ENCODE measurements at regions not wholly inside any gene's neighbourhood (a gene's known extent, or its start where the extent isn't known, plus 50 kb on each side); places are given as distances from the start of the nearest gene placed in this dataset.

DNA sequence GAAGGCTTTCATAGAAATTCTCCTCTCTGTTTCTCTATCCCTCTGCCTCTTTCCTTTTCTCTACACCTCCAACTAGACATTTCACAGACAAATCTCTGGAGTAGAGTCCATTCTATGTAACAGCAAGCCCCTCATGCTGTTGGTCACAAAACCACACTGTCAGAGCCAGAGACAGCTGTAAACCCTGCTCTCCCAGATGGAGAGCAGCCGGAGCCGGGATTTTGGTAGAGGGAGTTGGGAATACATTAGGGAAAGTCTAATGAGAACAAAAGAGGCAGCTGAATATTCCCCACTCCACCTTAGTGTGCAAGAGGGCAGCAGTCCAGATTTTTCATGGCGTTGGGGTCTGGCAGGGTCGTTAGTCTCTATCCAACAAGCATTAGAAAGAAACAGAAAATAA lies 68.3 kb upstream of the EDN1 start:
- DNase-seq (ENCODE audit: insufficient read length, low spot score) = no peak

DNA sequence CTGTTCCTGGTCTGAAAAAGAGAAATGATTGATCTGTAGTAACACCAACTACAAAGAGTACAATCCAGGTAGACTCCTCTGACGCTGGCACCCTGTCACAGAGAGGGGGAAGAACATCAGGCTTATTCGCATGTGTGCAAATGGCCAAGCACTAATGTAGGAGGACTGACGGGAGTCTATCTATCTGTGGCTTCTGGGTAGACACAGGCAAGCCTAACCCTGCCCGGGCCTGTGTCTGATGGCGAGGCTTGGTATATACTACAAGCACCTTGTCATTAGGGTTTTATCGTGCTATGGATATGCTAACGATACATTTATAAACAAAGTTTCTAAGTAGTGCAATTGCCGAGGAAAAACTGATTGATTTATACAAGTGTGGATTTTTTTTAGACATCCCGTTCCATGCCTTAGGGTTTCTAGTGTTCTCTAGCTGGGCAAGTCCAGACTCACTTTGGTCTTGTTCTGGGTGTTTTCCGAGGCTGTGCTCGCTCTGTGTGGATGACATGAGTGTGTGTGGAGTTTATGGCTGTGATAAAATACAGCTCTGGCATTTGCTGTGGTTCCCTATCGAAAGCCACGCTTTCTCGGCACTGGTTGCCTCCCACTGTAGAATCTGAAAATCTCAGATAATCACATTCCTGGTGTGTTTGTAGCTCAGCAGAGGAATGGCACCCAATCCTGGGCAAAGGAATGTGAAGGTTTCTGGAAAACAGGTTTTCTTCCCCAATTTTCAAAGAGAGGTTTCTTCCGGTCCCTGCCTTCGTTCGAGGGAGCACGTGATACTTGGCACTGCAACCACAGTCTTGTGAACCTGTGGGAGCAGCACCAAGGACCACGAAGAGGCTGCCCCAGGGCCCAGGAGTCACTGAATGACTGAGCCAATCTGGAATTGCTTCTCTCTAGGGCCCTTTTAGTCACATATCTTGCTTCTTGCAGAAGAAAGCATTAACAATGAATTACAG lies 67.5 kb upstream of the EDN1 start:
- no peak for FAIRE-seq
- DNase-seq (ENCODE audit: insufficient read length, low spot score) = no peak

More for the DNA sequence above, 68.3 kb upstream of the EDN1 start:
- FAIRE-seq = no peak

DNA sequence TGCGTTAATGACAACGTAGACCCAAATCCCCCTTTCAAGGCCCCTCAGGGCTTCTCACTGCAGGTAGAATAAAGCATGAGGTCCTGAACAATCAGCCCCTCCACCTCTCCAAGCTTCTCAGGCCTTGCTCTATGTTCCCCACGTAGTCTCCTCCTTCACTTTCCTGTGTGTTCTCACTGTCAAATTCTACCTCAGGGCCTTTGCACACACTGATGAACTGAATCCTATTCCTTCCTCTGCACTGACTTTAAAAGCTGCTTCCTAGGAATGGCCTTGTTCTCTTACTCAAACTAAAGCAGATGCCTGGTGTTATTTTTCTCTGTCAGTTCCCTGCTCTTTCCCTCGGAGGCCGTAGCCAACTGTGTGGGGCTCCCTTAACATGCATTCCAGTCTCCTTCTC lies 66.8 kb upstream of the EDN1 start:
- FAIRE-seq (no peak), DNase-seq (ENCODE audit: insufficient read length, low spot score) (no peak)

DNA sequence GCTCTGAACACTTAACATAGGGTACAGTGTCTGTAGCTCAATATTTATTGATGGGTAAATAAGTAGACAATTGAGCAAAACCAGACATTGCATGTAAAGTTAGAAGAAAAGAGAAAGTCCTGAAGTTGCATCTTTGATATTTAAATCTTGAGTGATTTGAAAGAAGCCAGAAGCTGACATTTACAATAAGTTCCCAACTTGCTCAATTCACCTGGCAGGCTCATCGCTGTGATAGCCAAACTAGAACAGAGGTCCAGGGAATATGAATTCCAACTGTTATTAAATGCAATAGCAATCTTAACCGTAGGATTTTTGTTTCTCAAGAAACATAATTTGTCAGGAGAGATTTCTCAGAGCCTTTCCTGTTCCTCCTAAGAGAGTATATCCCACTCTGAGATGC lies 65.9 kb upstream of the EDN1 start:
- no peak for DNase-seq (ENCODE audit: insufficient read length, low spot score)
- no peak for FAIRE-seq

DNA sequence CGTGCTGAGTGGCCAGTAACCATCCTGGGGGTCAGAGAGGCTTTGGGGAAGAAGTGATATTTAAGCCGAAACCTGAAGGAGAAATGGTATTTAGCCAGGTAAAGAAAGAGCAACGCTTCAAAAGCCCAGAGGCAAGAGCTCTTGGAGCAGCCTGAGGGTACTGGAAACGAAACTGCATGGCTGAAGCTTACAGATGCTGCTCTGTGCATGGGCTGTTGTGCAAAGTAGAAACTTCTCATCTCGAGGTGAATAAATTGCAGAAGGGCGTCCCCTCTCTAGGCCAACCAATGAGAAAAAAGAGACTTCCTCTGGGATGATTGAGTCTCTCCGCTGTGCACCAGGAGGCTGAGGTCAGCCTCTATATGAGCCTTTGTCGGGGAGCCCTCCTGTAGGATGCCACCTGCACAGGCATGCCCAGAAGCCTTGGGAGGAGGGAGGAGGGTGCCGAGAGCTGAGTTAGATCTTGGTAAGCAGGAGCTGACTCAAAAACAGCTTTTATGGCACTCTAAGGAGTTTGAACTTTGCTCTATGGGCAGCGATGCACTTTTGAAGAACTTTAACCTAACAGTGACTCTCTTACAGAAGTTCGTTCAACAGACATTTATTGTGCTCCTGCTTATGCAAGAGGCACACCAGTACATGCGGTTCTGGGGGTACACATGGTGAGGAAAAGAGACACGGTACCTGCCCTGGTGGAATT lies 61.6 kb upstream of the EDN1 start:
- DNase-seq (ENCODE audit: insufficient read length, low spot score) (no peak), FAIRE-seq (no peak)

DNA sequence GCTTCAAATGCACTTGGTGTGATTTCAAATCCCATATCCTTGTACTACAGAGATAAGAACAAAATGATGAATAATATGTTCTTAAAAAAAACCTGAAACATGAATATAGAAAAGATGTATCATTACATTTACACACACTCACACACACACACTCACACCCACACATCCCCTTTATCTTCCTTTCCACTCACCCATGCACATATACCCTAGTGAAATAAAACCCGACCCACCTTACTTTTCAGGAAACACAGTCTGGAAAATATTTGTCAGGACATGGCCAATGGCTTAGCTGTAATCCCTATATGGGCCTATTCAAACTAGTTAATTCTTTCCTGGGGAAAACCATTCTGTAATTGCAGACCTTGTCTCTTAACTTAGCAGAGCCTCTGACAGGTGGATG lies 60.8 kb upstream of the EDN1 start:
- DNase-seq (ENCODE audit: insufficient read length, low spot score) (no peak), FAIRE-seq (no peak)

DNA sequence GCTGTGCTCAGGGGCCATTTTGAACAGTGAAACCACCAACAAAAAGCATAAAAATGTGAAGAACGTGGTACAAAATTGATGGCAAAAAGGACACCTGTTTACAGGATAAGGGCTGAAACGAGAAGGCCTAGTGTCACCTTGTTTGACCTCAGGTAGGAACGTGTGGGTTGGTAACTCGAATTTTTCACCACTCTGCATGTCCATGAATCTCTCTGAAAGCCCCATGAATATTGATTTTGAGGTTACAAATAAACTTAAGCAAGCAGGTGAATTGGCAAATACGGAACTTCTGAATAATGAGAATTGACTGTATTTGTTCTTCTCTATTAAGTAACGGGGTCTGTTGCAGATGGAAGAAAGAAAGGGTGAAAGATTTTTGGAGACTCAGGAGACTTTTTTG lies 59.6 kb upstream of the EDN1 start:
- DNase-seq (ENCODE audit: insufficient read length, low spot score) (no peak), FAIRE-seq (no peak)

DNA sequence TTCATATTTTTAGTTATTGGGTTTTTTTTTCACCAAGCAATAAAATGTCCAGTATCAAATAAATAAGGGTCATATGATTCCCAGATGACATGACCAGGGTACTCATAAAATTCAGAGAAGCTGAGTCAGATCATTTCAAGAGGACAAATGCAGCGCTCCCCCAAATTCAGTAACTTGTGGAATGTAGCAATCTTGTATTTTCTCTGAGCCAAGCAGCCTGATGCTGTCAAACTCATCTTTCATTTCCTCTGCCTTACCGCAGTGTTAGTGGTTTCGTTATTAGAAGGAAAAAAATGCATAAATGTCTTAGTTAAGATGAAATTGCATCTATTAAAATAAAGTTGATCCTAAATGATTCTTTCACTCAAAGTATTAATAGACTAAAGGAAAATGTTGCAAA lies 57.8 kb upstream of the EDN1 start:
- peak; percentile 48 for FAIRE-seq
- peak; percentile 4 for DNase-seq (ENCODE audit: insufficient read length, low spot score)

DNA sequence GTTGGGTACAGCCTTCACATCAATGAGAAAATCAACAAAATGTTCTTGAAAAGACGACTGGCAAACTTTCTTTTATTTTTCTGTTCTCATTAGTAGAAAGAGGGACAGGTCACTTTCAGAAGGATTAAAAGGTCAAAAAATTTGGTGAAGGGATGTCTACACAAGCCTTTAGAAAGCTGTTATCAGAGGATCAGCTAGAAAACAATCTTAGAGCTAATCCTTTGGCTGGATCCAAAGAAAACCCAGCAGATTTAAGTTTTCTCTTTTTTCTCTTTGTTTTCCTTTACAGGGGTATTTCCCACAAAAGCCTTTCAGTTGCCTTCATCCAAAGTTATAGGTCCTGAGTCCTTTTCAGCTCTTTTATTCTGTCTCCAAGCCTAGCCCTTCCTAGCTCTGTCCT lies 57.3 kb upstream of the EDN1 start:
- FAIRE-seq (no peak), DNase-seq (ENCODE audit: insufficient read length, low spot score) (no peak)

DNA sequence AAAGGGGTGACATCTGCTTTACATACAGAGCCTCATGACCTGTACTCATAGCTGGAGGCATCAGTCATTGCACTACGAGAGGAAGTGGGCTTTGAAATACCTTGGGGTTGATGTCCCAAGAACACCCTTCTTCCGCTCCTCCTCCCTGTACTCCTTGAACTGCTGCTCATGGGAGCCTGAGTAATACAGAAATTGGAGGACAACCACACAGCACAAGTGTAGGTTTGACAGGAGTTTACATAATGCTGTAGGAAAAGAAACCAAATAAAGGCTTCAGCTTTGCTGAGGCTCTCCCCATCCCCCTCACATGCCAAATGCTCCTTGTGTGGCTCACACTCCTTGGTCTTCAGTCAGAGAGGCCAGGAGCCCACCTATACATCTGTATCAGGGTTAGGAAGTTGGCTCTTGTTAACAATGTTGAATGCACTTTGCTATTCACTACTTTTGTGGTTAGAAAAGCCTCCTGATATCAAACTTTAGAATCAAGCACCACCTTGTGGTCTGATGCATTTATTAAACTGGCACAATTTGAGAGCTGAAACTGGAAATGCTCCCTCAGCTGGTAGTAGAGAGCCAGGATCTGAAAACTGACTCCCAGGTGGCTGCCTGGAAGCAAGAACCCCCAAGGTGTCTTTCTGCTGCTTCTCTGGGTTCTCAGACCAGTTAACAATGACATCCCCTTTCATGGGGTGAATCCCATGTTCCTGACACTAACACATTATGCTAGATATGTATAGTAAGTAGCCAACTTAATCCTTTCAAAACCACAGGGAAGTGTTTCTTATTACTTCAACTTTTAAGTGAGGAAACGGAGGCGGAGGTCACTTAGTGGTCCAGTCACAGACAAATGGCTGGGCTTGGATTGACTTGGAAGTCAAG lies 56.2 kb upstream of the EDN1 start:
- DNase-seq (ENCODE audit: insufficient read length, low spot score) = peak; percentile 23
- peak; percentile 85 for FAIRE-seq

DNA sequence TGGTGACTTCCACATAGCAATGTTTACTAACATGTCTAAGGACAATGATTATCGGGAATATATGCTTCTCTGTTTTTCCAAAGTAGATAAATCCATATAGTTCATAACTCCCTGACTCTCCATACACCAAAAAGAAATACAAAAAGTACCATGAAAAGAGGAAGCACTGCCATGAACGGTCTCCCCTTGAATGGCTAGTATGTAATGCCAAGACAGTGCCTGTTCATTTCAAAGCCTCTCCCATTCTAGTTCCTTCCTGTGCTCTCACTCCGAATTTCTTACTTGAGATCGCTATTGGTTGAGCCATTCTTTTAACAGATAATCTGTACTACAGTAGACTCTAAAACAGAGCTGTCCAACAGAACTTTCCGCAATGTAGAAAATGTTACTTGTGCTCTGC lies 54.8 kb upstream of the EDN1 start:
- DNase-seq (ENCODE audit: insufficient read length, low spot score) = no peak
- no peak for FAIRE-seq

DNA sequence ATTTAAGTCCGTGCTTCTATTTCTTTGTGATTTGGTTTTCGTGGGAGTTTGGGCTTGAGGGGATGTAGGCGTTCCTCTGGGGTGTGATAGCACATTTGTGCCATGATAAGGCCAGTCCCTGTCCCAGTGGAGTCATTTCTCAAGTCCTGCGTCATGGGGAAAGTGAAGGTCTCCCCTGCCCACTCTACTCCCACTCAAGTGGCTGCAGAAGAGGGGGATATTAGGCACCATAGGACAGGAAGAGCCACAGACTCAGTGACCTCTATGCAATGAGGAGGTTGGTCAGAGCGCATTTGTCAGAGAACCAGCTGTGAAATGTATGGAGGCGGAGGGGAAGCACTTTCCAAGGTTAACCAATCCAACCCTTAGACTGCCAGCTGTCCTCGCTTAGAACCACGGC lies 51.9 kb upstream of the EDN1 start:
- DNase-seq (ENCODE audit: insufficient read length, low spot score) (no peak), FAIRE-seq (no peak)

Measured in GM19239 (cell line).